ACHN (cell line): ENCODE measurements at regions not wholly inside any gene's neighbourhood (a gene's known extent, or its start where the extent isn't known, plus 50 kb on each side); places are given as distances from the start of the nearest gene placed in this dataset.

ENCODE experiments used
- DNase-seq: peaks from one replicate; pipeline ENCODE4 v3.0.0-alpha.2; 2015
- in situ Hi-C: cut with HindIII; loops from 2 replicates; pipeline ENCODE4 v1.10.0; 2017; ENCODE audit warnings: low sequenced_read_pairs, low pct_ligation_motif_present, low pct_unique_long_range_greater_than_20kb

- no peak for DNase-seq
- in situ Hi-C loops, result no loop called here
Measured at GRCh38 chr2:129142465-129142864, 823.8 kb upstream of the HS6ST1 start.

GRCh38 chr2:129144082-129144791 lies 825.6 kb upstream of the HS6ST1 start:
- in situ Hi-C loops, result no loop called here
- no peak for DNase-seq

GRCh38 chr2:129152514-129152913 lies 827.0 kb upstream of the RAB6C start:
- in situ Hi-C loops, result no loop called here
- DNase-seq, result no peak

GRCh38 chr2:129160879-129161278 lies 818.6 kb upstream of the RAB6C start:
- in situ Hi-C loops, result no loop called here
- DNase-seq, result no peak

GRCh38 chr2:129164220-129164949 lies 815.1 kb upstream of the RAB6C start:
- no peak for DNase-seq
- in situ Hi-C loops, result no loop called here

GRCh38 chr2:129165006-129165405 lies 814.5 kb upstream of the RAB6C start:
- in situ Hi-C loops, result no loop called here
- DNase-seq, result no peak

- in situ Hi-C loops, result no loop called here
- DNase-seq, result no peak
Measured at GRCh38 chr2:129167456-129167855, 812.0 kb upstream of the RAB6C start.

GRCh38 chr2:129170570-129170969 lies 808.9 kb upstream of the RAB6C start:
- in situ Hi-C loops, result no loop called here
- no peak for DNase-seq

- in situ Hi-C loops, result no loop called here
Measured at GRCh38 chr2:129174143-129174542, 805.3 kb upstream of the RAB6C start.

GRCh38 chr2:129175051-129175450 lies 804.4 kb upstream of the RAB6C start:
- DNase-seq, result no peak
- in situ Hi-C loops, result no loop called here

More at GRCh38 chr2:129174143-129174542, 805.3 kb upstream of the RAB6C start:
- DNase-seq, result no peak

- no peak for DNase-seq
- in situ Hi-C loops, result no loop called here
Measured at GRCh38 chr2:129176375-129176774, 803.1 kb upstream of the RAB6C start.

- in situ Hi-C loops, result no loop called here
- peak; percentile 30 for DNase-seq
Measured at GRCh38 chr2:129178356-129178755, 801.1 kb upstream of the RAB6C start.

GRCh38 chr2:129179199-129179598 lies 800.3 kb upstream of the RAB6C start:
- DNase-seq, result no peak
- in situ Hi-C loops, result no loop called here

- no peak for DNase-seq
- in situ Hi-C loops, result no loop called here
Measured at GRCh38 chr2:129180124-129180716, 799.2 kb upstream of the RAB6C start.

- in situ Hi-C loops, result no loop called here
- DNase-seq, result no peak
Measured at GRCh38 chr2:129181433-129181832, 798.0 kb upstream of the RAB6C start.

GRCh38 chr2:129181963-129182362 lies 797.5 kb upstream of the RAB6C start:
- no peak for DNase-seq
- in situ Hi-C loops, result no loop called here

GRCh38 chr2:129187343-129187742 lies 792.1 kb upstream of the RAB6C start:
- in situ Hi-C loops, result no loop called here
- no peak for DNase-seq

- in situ Hi-C loops, result no loop called here
Measured at GRCh38 chr2:129188451-129188850, 791.0 kb upstream of the RAB6C start.

GRCh38 chr2:129189617-129190319 lies 789.7 kb upstream of the RAB6C start:
- in situ Hi-C loops, result no loop called here
- no peak for DNase-seq

More at GRCh38 chr2:129188451-129188850, 791.0 kb upstream of the RAB6C start:
- no peak for DNase-seq
